ENCODE measurements at regions not wholly inside any gene's neighbourhood (a gene's known extent, or its start where the extent isn't known, plus 50 kb on each side); places are given as distances from the start of the nearest gene placed in this dataset.

GRCh38 chr4:11901089-11901488 is 472.4 kb upstream of the HS3ST1 start:
- no peak for DNase-seq

DNA sequence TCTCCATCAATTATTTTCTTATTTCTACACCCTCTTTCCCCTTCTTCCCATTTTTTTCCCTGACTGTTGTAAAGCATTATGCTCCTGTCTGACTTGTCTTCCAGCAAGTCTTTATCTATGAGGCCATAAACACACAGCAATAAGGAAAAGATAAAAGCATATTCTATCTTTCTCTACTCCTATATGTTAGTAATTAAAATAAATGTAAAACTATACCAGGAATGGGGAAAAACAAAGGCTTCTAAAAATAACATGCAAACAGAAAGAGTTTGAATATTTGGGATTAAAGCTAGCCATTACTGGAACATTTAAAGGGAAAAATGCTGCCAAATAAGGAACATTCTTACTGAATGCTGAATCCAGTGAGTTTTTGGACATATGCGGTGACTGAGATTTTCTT is 471.7 kb upstream of the HS3ST1 start:
- DNase-seq: no peak

DNA sequence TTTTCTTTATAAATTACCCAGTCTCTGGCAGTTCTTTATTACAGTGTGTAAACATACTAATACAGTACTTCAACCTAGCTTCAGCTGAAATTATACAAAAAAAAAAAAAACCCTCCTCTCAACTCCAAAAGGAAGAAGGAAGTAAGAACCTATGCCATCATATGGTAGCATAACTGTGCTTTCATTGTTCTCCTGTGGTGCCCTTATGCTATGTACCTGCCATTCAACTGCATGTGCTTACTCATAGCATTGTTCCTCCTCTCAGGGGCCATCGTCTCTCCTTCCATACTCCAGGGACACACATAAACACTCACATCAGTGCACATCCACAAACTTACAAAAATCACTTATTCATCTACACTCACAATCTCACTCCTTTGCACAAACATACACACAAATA is 470.1 kb upstream of the HS3ST1 start:
- DNase-seq: peak in 1 of 2 experiments; percentile 39

- no peak for DNase-seq
Observed at GRCh38 chr4:11895766-11896165, 467.1 kb upstream of the HS3ST1 start.

- DNase-seq: no peak
Observed at GRCh38 chr4:11894977-11895376, 466.3 kb upstream of the HS3ST1 start.

DNA sequence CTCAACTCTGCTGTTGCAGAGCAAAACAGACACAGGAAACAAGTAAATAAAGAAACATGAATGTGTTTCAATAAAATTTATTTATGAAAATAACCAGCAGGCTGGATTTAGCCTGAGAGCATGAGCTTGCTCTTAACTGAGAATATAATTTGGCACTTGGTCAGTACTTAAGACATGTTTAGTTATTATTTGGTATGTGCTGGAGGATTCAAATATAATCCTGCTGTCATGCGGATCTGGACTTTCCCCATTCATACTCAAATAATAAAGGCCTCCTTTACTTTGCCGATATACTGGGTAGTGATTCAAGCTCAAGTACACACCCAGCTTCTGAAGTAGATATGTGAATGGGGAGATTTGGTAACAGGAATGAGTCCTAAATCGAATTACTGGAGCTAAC is 465.5 kb upstream of the HS3ST1 start:
- DNase-seq: no peak

- DNase-seq: no peak
Observed at GRCh38 chr4:11889099-11889498, 460.4 kb upstream of the HS3ST1 start.

DNA sequence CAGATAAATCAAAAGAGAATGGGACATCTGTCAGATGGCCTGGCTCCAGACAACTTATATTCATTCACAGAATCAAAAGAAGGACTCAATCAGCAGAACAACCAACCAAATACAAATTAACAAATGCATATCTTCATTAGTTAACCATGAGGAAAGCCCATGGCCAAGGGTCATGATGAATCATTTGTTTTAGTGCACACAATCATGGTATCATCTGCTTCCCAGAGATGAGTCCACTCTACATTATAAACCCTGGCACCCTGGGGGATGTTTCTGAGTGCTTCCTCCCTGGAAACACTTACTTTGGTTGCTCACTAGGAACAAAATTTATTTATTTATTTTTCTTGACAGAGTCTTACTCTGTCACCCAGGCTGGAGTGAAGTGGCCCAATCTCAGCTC is 453.3 kb upstream of the HS3ST1 start:
- DNase-seq: no peak

GRCh38 chr4:11881364-11881763 is 452.7 kb upstream of the HS3ST1 start:
- DNase-seq: no peak

DNA sequence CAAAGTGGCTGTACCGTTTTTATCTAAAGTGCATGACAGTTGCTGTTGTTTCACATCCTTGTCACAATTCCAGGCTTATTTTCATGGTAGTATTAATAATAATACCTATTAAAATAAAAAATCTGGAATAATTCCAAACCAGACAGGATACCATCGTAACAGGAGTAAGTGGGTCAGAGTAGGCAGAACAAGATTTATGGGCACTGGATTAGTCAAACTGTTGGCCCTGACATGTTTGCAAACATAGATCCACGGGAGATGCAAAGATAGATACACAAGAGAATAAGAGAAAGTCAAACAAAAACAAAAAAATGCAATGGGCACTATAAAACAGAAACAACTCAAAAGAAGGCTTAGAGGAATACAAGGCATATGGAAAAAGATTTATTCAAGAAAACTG is 449.5 kb upstream of the HS3ST1 start:
- DNase-seq: no peak

DNA sequence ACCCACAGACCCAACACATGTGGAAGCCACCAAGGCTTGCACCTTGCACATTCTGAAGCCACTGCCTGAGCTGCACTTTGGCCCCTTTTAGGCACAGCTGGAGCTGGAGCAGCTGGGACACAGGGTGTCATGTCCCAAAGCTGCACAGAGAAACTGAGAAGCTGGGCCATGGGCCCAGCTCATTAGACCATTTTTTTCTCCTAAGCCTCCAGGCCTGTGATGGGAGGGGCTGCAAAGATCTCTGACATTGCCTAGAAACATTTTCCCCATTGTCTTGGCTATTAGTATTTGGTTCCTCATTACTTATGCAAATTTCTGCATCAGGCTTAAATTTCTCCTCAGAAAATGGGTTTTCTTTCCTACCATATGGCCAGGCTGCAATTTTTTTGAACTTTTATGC is 447.4 kb upstream of the HS3ST1 start:
- no peak for DNase-seq

DNA sequence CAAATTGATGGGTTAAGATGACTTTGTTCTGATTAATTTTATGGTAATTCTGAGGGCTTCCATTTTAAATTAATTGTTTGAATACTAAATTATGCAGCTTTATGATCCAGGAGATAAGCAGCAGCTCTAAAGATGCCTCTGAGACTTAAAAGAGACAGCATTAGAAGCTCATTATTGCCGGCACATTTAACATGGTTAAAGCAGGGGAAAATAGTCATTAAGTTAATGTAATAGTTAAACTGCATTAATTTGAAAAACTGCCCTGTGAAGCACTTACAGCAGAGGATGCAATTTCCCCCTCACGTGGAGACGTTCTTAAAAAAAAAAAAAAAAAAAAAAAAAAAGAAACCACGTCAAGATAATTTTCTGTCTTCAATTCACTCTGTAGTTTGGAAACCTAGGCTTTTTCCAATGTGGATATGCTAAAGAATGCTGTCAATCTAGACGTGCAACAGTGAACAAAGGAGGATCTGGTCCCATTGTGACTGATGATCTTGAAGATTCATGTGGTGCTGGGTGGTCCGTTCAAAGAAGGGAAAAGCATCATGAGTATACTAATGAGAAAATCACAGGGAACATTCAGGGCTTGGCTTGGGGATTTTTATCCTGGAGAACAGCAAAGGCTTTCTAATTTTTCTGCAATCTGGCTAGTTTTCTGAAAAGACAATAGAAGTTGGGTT is 440.6 kb upstream of the HS3ST1 start:
- no peak for DNase-seq

DNA sequence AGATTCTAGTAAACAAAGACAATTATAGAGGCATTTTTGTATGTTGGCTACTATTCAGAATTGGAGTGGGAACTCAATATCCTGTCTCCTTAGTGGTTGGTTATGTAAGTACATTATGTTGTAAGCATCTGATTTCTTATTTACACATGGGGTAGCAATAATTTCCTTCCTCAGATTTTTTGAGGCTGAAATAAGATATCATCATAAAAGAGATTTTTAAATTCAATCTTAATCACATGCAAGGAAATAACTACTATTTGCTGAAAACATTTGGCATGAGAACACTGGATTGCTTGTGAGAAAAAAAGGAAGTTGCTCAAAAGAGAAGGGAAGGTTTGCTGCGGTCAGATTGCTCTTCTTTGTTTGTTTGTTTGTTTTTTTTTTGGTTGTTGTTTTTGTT is 437.7 kb upstream of the HS3ST1 start:
- DNase-seq: no peak

DNA sequence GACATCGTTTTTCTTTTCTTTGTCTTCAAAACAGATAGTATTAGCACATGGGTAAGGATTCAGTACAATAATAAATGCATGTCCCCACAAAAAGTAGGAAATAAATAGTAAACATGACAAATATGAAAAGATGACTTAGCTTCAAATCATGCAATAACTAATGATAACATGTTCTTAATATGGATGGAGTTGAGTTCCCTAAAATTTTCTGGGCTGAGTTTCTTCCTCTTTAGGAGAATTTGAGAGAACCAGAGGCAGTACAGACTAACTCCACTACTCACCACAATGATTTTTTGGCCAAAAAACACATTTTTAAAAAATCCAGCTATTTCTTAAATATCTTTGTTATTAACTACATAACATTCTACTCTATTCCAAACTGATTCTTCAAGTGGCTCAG is 432.3 kb upstream of the HS3ST1 start:
- no peak for DNase-seq

DNA sequence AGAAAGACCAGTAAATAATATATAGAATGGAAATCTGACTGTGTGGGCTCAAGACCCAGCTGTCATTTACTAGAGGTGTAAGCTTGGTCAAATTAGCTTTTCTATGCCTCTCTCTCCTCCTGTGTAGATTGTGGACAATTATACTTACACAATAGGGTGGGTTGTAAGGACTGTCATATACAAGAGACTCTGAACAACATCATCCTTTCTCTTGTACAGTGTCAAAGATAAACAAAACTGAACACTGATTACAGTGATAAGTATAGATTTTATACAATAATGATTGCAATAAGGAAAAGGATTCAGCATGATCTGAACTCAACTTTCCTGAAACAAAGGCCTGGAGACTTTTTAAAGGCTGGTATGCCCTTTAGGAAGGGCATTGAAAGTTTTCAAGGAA is 429.2 kb upstream of the HS3ST1 start:
- no peak for DNase-seq

- DNase-seq: no peak
Observed at GRCh38 chr4:11847167-11847566, 418.5 kb upstream of the HS3ST1 start.

- no peak for DNase-seq
Observed at GRCh38 chr4:11843927-11844326, 415.2 kb upstream of the HS3ST1 start.

- DNase-seq: no peak
Observed at GRCh38 chr4:11843340-11843739, 414.6 kb upstream of the HS3ST1 start.

- DNase-seq: peak; percentile 50 to 52
Observed at GRCh38 chr4:11842620-11843263, 414.0 kb upstream of the HS3ST1 start.

GRCh38 chr4:11839889-11840288 is 411.2 kb upstream of the HS3ST1 start:
- DNase-seq: no peak

GRCh38 chr4:11831739-11832138 is 403.0 kb upstream of the HS3ST1 start:
- DNase-seq: no peak

GRCh38 chr4:11824566-11824965 is 395.9 kb upstream of the HS3ST1 start:
- DNase-seq: no peak

GRCh38 chr4:11821772-11822430 is 393.2 kb upstream of the HS3ST1 start:
- DNase-seq: no peak

DNA sequence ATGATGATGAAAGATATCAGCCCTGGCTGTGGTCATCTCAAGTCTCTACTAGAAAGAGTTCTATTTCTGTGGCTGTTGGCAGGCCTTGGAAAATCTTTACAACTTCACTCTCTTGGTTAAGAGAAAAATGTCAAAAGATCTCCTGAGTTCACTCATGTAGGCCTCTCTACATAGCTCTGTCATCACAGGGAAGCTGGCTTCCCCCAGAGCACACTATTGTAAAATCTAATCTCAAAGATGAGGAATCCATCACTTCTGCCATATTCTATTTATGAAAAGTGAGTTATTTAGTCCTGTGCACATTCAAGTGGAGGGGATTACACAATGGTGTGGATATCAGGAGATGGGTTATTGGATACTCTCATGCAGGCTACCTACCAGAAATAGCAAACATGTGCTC is 388.4 kb upstream of the HS3ST1 start:
- DNase-seq: no peak

- DNase-seq: no peak
Observed at GRCh38 chr4:11814758-11815157, 386.1 kb upstream of the HS3ST1 start.

All from NCI-H526 (cell line).